Caco-2 (cell line): ENCODE measurements at regions not wholly inside any gene's neighbourhood (a gene's known extent, or its start where the extent isn't known, plus 50 kb on each side); places are given as distances from the start of the nearest gene placed in this dataset.
"Not testable (repeated sequence)": the region's sequence is repeated elsewhere in the genome, so short reads cannot be mapped to it uniquely, and the experiment has no call there.

Source experiments
- BruUV-seq: library from RNA; stranded (reverse); fragments of 400-500 nt; replicated peaks from 2 replicates; lab custom pipeline; 2021; lab: Mats Ljungman, UMichigan
- CTCF ChIA-PET: fragments of 300-600 bp; sonication (Branson Sonifier 250); formaldehyde crosslinking; loops from one replicate; lab custom pipeline; 2022; ENCODE audit warnings: antibody characterized with exemption; lab: Charles Lee
- POLR2A ChIA-PET: fragments of 300-600 bp; sonication (Branson Sonifier 250); formaldehyde crosslinking; loops from one replicate; lab custom pipeline; 2022; ENCODE audit warnings: antibody characterized with exemption; lab: Charles Lee
- DNase-seq, 2 experiments: peaks; one replicate each; pipeline versions ENCODE4 v3.0.0 to v3.0.0-alpha.2; 2020 to 2022
- H3K27me3 ChIP-seq: replicated peaks from 2 replicates; pipeline ENCODE4 v1.6.0; 2011; ENCODE audit warnings: low read length; ENCODE audit not compliant: control insufficient read depth, insufficient read depth
- H3K36me3 ChIP-seq: 2 replicates; pipeline ENCODE4 v1.5.1; 2011; ENCODE audit warnings: low read length; ENCODE audit not compliant: control insufficient read depth, insufficient read depth
- H3K4me1 ChIP-seq: fragments of 250-450 bp; sonication (Bioruptor Pico); 2 replicates; pipeline ENCODE4 v1.5.1; 2020; ENCODE audit warnings: mild to moderate bottlenecking
- H3K4me3 ChIP-seq: 2 replicates; pipeline ENCODE4 v1.5.1; 2011; ENCODE audit warnings: low read depth, mild to moderate bottlenecking, control low read depth, low read length
- H3K9me3 ChIP-seq: fragments of 250-450 bp; sonication (Bioruptor Pico); 2 replicates; pipeline ENCODE4 v1.5.1; 2020; ENCODE audit warnings: mild to moderate bottlenecking, moderate library complexity
- H3K27ac Mint-ChIP-seq: one replicate; pipeline ENCODE4 v1.8.0; 2022; ENCODE audit warnings: mixed read lengths; ENCODE audit not compliant: unreplicated experiment
- H3K27me3 Mint-ChIP-seq: one replicate; pipeline ENCODE4 v1.8.0; 2022; ENCODE audit warnings: mixed read lengths; ENCODE audit not compliant: insufficient read depth, unreplicated experiment
- H3K36me3 Mint-ChIP-seq: one replicate; pipeline ENCODE4 v1.8.0; 2022; ENCODE audit warnings: mild to moderate bottlenecking, mixed read lengths; ENCODE audit not compliant: insufficient read depth, unreplicated experiment
- H3K4me1 Mint-ChIP-seq: one replicate; pipeline ENCODE4 v1.8.0; 2022; ENCODE audit warnings: low read depth, mixed read lengths; ENCODE audit not compliant: unreplicated experiment
- H3K4me3 Mint-ChIP-seq: one replicate; pipeline ENCODE4 v1.8.0; 2022; ENCODE audit warnings: mild to moderate bottlenecking, moderate library complexity, mixed read lengths; ENCODE audit not compliant: unreplicated experiment
- H3K9me3 Mint-ChIP-seq: one replicate; pipeline ENCODE4 v1.8.0; 2022; ENCODE audit warnings: mixed read lengths; ENCODE audit not compliant: unreplicated experiment
- CTCF ChIP-seq, 2 experiments: fragments of 200-600 bp in 1 of 2; IDR thresholded peaks; 1 replicate in 1 of 2; 2 replicates in 1 of 2; pipeline versions ENCODE4 v1.5.1 to v1.8.0; 2011 to 2022; ENCODE audit warnings: antibody characterized with exemption in 1 of 2, control low read depth in 1 of 2, inconsistent platforms in 1 of 2, low read depth in 1 of 2, low read length in 1 of 2, mild to moderate bottlenecking in 1 of 2, moderate library complexity in 1 of 2; ENCODE audit not compliant: insufficient read depth in 1 of 2, severe bottlenecking in 1 of 2, unreplicated experiment in 1 of 2
- intact Hi-C: fragments of 100-400 bp; cut with micrococcal nuclease; formaldehyde crosslinking; loops from one replicate; pipeline ENCODE4 v1.10.0; 2022; ENCODE audit not compliant: unreplicated experiment

GRCh38 chr2:131673400-131674173 lies 145.9 kb downstream of the CCDC74A start:
- H3K4me1 Mint-ChIP-seq = no peaks in the 10 kb centered on the region
- no TSS peak for BruUV-seq
- intact Hi-C loops = loop anchor here (1.0 kb wide), 2 partner anchors 9 to 260 kb away; no protein-coding TSS in a partner anchor
- peaks cover 5% of the 10 kb centered on the region for H3K9me3 Mint-ChIP-seq
- ChIA-PET POLR2A (no interaction called here), CTCF (interaction anchor here (0.7 to 2.4 kb wide), 8 partner anchors 9 to 520 kb away, joined by 3 to 29 read pairs (median 7); no protein-coding TSS in a partner anchor)
- no peaks in the 10 kb centered on the region for H3K4me1 ChIP-seq
- H3K27me3 Mint-ChIP-seq = peaks cover 10% of the 10 kb centered on the region
- TF ChIP-seq CTCF (IDR thresholded peaks at IDR 0.05; ENCODE audit: insufficient read depth in 1 of 2, low read depth in 1 of 2, low read length in 1 of 2, severe bottlenecking in 1 of 2, unreplicated experiment in 1 of 2) = peak; percentile 87 to 91
- peak overlapping the region; percentile 39 for H3K4me3 ChIP-seq
- peak; percentile 81 to 84 for DNase-seq
- no peak overlapping the region for H3K27ac Mint-ChIP-seq
- H3K9me3 ChIP-seq = no peaks in the 10 kb centered on the region
- H3K36me3 Mint-ChIP-seq = no peaks in the 10 kb centered on the region
- no peaks in the 10 kb centered on the region for H3K36me3 ChIP-seq
- peak overlapping the region; percentile 59 for H3K4me3 Mint-ChIP-seq
- H3K27me3 ChIP-seq = no peaks in the 10 kb centered on the region; the same call in 1 of the 2 replicates

- Mint-ChIP-seq H3K27ac (no peak overlapping the region), H3K36me3 (no peaks in the 10 kb centered on the region), H3K9me3 (no peaks in the 10 kb centered on the region), H3K4me3 (peak overlapping the region; percentile 59), H3K4me1 (no peaks in the 10 kb centered on the region), H3K27me3 (peaks cover 10% of the 10 kb centered on the region)
- no TSS peak for BruUV-seq
- intact Hi-C loops = loop anchor here (1.0 kb wide), 1 partner anchor 8 kb away; no protein-coding TSS in a partner anchor
- POLR2A ChIA-PET = no interaction called here
- CTCF ChIA-PET = interaction anchor here (0.7 to 2.4 kb wide), 6 partner anchors 8 to 520 kb away, joined by 3 to 29 read pairs (median 6); no protein-coding TSS in a partner anchor
- Histone ChIP-seq H3K36me3 (no peaks in the 10 kb centered on the region), H3K4me3 (no peak overlapping the region), H3K4me1 (no peaks in the 10 kb centered on the region), H3K9me3 (no peaks in the 10 kb centered on the region), H3K27me3 (no peaks in the 10 kb centered on the region; the same call in 1 of the 2 replicates)
- DNase-seq = no peak
- TF ChIP-seq CTCF (IDR thresholded peaks at IDR 0.05; ENCODE audit: insufficient read depth in 1 of 2, low read depth in 1 of 2, low read length in 1 of 2, severe bottlenecking in 1 of 2, unreplicated experiment in 1 of 2) = no peak
Observed at GRCh38 chr2:131674174-131674507, 146.5 kb downstream of the CCDC74A start.

- H3K9me3 ChIP-seq, BruUV-seq, H3K27me3 Mint-ChIP-seq, H3K27me3 ChIP-seq, H3K4me1 ChIP-seq, H3K27ac Mint-ChIP-seq, H3K36me3 ChIP-seq, H3K36me3 Mint-ChIP-seq, H3K9me3 Mint-ChIP-seq, H3K4me1 Mint-ChIP-seq: not testable (repeated sequence)
- intact Hi-C loops = loop anchor here (1.0 to 2.0 kb wide), 2 partner anchors 7 to 121 kb away; no protein-coding TSS in a partner anchor
- CTCF ChIA-PET = interaction anchor here (1.0 to 1.8 kb wide), 5 partner anchors 8 to 121 kb away, joined by 3 to 28 read pairs (median 5); no protein-coding TSS in a partner anchor
- POLR2A ChIA-PET = interaction anchor here (1.0 kb wide), 1 partner anchor 9 kb away, joined by 4 read pairs; no protein-coding TSS in a partner anchor
- H3K4me3 ChIP-seq = peak overlapping the region; percentile 53
- peak overlapping the region; percentile 80 for H3K4me3 Mint-ChIP-seq
- peak in 1 of 2 experiments; percentile 9 for DNase-seq
Observed at GRCh38 chr2:131681611-131682121, 154.0 kb downstream of the CCDC74A start.
